Keratinocyte (primary cell): ENCODE measurements at regions not wholly inside any gene's neighbourhood (a gene's known extent, or its start where the extent isn't known, plus 50 kb on each side); places are given as distances from the start of the nearest gene placed in this dataset.
A peak's percentile ranks its signal among the peaks of the same experiment; 100 is the strongest.

Experiments
- CTCF ChIP-seq, 3 experiments: IDR thresholded peaks in 1 of 3; conservative IDR thresholded peaks in 1 of 3; optimal IDR thresholded peaks in 1 of 3; 2 replicates in 2 of 3; 3 replicates in 1 of 3; pipeline versions ENCODE3 to v1.5.1; 2011; ENCODE audit warnings: low read length in 3 of 3, mild to moderate bottlenecking in 3 of 3, moderate library complexity in 2 of 3, control low read depth in 1 of 3, inconsistent platforms in 1 of 3; ENCODE audit not compliant: insufficient read depth in 2 of 3; ENCODE audit errors: extremely low read depth in 1 of 3
- EZH2 ChIP-seq: IDR thresholded peaks from one replicate; pipeline ENCODE4 v1.6.1; 2012; ENCODE audit warnings: inconsistent platforms, mild to moderate bottlenecking, low read length, moderate library complexity

- TF ChIP-seq CTCF (optimal IDR thresholded peaks at IDR 0.05 in 1 of 3, IDR thresholded peaks at IDR 0.05 in 1 of 3, conservative IDR thresholded peaks at IDR 0.05 in 1 of 3; ENCODE audit: extremely low read depth in 1 of 3, insufficient read depth in 2 of 3, low read length in 3 of 3) (peak in 2 of 3 experiments; percentile 49 to 50), EZH2 (no peak)
These were observed 133.2 kb upstream of the ADAMTS3 start for GRCh38 chr4:72701987-72702819.
